ENCODE measurements at regions not wholly inside any gene's neighbourhood (a gene's known extent, or its start where the extent isn't known, plus 50 kb on each side); places are given as distances from the start of the nearest gene placed in this dataset.

DNA sequence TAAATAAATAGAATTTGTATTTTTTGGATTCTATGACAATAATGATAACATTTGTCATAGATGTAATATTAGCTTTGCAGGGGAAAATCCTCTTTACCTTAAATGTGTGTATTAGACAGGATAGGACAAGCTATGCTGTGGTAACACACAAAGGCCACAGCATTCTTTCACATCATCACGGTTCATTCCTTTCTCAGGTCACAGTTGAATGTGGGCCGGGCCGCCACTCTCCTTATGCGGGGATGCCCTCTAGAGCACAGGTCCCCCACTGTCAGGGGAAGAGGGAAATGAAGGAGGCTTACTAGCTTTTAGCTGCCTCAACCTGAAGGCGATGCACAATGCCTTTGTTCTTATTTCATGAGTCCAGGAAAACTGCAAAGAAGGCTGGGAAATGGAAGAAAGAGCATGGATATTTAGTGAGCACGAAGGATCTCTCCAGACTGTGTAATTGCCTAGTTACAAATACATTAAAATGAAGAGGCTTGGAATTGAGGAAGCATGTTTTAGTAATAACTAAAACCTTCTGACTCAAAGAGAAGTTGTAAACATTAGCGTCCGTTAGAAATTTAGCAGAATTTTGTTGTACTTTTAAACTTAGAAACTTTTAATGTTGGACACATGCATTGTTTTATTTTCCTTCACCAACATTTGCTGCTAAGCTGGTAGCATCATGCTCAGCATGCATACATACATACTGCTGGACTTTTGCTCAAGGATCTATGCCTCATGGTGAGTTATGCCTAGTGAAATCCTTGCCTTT, 248.9 kb upstream of the FOXQ1 start:
- Histone ChIP-seq H3K27ac (ENCODE audit: low read depth in 2 of 2, low read length in 1 of 2) (no peak overlapping the region), H3K79me2 (ENCODE audit: insufficient read depth) (no peaks in the 10 kb centered on the region), H2AFZ (ENCODE audit: low read depth) (no peak overlapping the region), H3K9me2 (no peaks in the 10 kb centered on the region), H3K27me3 (ENCODE audit: insufficient read depth) (peaks cover 16% of the 10 kb centered on the region), H3K4me2 (no peak overlapping the region), H3F3A (replicated peaks; ENCODE audit: insufficient read depth) (no peaks in the 10 kb centered on the region), H3K4me3 (ENCODE audit: low read depth in 2 of 2, low read length in 1 of 2) (no peak overlapping the region), H3K9me3 (no peaks in the 10 kb centered on the region), H3K36me3 (replicated peaks in 1 of 2; ENCODE audit: control insufficient read depth in 1 of 2, insufficient read depth in 2 of 2, low read length in 1 of 2) (no peaks in the 10 kb centered on the region), H3K4me1 (ENCODE audit: control insufficient read depth in 1 of 2, insufficient read depth in 2 of 2, low read depth in 1 of 2, low read length in 1 of 2) (no peaks in the 10 kb centered on the region), H3K9ac (no peak overlapping the region), H4K20me1 (ENCODE audit: insufficient read depth) (no peaks in the 10 kb centered on the region)
- TF ChIP-seq, protein P1, sequence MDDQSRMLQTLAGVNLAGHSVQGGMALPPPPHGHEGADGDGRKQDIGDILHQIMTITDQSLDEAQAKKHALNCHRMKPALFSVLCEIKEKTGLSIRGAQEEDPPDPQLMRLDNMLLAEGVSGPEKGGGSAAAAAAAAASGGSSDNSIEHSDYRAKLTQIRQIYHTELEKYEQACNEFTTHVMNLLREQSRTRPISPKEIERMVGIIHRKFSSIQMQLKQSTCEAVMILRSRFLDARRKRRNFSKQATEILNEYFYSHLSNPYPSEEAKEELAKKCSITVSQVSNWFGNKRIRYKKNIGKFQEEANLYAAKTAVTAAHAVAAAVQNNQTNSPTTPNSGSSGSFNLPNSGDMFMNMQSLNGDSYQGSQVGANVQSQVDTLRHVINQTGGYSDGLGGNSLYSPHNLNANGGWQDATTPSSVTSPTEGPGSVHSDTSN (IDR thresholded peaks at IDR 0.05): no peak
- TF ChIP-seq GABPA (IDR thresholded peaks at IDR 0.05; ENCODE audit: low read depth) (no peak), RFX5 (IDR thresholded peaks at IDR 0.05; ENCODE audit: low read length) (no peak), FOXJ3 (CRISPR knock-in tag; IDR thresholded peaks at IDR 0.05) (no peak), RCOR1 (IDR thresholded peaks at IDR 0.05; ENCODE audit: low read length) (no peak), NRF1 (IDR thresholded peaks at IDR 0.05; ENCODE audit: low read depth, low read length) (no peak), NFIC (IDR thresholded peaks at IDR 0.05; ENCODE audit: borderline replicate concordance) (no peak), YY1 (IDR thresholded peaks at IDR 0.05; ENCODE audit: low read depth) (no peak), TEAD4 (IDR thresholded peaks at IDR 0.05; ENCODE audit: borderline replicate concordance, insufficient read depth) (no peak), FOXM1 (IDR thresholded peaks at IDR 0.05; ENCODE audit: low read depth) (no peak), CHD2 (IDR thresholded peaks at IDR 0.05; ENCODE audit: low read length, partially characterized antibody) (no peak), EZH2phosphoT487 (IDR thresholded peaks at IDR 0.05; ENCODE audit: borderline replicate concordance, low read depth) (no peak), JUND (IDR thresholded peaks at IDR 0.05) (no peak), GATA2 (CRISPR knock-in tag; IDR thresholded peaks at IDR 0.05) (no peak)
- TF ChIP-seq, protein P2, sequence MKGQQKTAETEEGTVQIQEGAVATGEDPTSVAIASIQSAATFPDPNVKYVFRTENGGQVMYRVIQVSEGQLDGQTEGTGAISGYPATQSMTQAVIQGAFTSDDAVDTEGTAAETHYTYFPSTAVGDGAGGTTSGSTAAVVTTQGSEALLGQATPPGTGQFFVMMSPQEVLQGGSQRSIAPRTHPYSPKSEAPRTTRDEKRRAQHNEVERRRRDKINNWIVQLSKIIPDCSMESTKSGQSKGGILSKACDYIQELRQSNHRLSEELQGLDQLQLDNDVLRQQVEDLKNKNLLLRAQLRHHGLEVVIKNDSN (IDR thresholded peaks at IDR 0.05; ENCODE audit: borderline replicate concordance, low read depth): no peak
- TF ChIP-seq, protein P3, sequence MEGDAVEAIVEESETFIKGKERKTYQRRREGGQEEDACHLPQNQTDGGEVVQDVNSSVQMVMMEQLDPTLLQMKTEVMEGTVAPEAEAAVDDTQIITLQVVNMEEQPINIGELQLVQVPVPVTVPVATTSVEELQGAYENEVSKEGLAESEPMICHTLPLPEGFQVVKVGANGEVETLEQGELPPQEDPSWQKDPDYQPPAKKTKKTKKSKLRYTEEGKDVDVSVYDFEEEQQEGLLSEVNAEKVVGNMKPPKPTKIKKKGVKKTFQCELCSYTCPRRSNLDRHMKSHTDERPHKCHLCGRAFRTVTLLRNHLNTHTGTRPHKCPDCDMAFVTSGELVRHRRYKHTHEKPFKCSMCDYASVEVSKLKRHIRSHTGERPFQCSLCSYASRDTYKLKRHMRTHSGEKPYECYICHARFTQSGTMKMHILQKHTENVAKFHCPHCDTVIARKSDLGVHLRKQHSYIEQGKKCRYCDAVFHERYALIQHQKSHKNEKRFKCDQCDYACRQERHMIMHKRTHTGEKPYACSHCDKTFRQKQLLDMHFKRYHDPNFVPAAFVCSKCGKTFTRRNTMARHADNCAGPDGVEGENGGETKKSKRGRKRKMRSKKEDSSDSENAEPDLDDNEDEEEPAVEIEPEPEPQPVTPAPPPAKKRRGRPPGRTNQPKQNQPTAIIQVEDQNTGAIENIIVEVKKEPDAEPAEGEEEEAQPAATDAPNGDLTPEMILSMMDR (IDR thresholded peaks at IDR 0.05): no peak
- TF ChIP-seq, protein P4, sequence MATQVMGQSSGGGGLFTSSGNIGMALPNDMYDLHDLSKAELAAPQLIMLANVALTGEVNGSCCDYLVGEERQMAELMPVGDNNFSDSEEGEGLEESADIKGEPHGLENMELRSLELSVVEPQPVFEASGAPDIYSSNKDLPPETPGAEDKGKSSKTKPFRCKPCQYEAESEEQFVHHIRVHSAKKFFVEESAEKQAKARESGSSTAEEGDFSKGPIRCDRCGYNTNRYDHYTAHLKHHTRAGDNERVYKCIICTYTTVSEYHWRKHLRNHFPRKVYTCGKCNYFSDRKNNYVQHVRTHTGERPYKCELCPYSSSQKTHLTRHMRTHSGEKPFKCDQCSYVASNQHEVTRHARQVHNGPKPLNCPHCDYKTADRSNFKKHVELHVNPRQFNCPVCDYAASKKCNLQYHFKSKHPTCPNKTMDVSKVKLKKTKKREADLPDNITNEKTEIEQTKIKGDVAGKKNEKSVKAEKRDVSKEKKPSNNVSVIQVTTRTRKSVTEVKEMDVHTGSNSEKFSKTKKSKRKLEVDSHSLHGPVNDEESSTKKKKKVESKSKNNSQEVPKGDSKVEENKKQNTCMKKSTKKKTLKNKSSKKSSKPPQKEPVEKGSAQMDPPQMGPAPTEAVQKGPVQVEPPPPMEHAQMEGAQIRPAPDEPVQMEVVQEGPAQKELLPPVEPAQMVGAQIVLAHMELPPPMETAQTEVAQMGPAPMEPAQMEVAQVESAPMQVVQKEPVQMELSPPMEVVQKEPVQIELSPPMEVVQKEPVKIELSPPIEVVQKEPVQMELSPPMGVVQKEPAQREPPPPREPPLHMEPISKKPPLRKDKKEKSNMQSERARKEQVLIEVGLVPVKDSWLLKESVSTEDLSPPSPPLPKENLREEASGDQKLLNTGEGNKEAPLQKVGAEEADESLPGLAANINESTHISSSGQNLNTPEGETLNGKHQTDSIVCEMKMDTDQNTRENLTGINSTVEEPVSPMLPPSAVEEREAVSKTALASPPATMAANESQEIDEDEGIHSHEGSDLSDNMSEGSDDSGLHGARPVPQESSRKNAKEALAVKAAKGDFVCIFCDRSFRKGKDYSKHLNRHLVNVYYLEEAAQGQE (IDR thresholded peaks at IDR 0.05; ENCODE audit: low read depth, low read length): no peak
- CTCF ChIA-PET: no interaction called here
- POLR2A ChIA-PET: no interaction called here
- 1% methylated on average over 8 of the region's 8 CpGs for WGBS (ENCODE audit: low lambda C conversion rate)
- DNase-seq: no peak

Data from SK-N-SH (cell line).